Renal pelvis (tissue), 1 donor: ENCODE measurements at regions not wholly inside any gene's neighbourhood (a gene's known extent, or its start where the extent isn't known, plus 50 kb on each side); places are given as distances from the start of the nearest gene placed in this dataset.
"Not testable (repeated sequence)": the region's sequence is repeated elsewhere in the genome, so short reads cannot be mapped to it uniquely, and the experiment has no call there.

Experiments used
- DNase-seq: peaks from one replicate; pipeline ENCODE4 v3.0.0-alpha.2; 2013

DNA sequence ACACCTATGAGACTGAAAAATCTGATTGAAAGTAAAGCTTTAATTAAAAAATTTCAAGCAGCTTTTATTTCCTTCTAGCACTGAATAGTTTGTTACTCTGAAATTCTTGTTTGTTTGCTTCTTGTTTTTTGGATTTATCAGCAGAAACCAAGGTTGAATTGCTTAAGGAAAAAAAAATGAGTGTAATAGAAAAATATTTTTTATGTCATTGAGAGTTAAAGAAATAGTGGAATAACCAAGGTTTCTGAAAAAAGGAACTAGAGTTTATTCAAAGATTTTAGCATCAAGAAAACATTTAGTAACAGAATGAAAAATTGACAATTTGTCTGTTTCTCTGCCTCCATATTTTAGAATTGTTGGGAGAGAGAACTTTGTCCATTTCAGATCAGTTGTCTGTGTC, 1852.2 kb downstream of the PCDH7 start:
- no peak for DNase-seq

DNA sequence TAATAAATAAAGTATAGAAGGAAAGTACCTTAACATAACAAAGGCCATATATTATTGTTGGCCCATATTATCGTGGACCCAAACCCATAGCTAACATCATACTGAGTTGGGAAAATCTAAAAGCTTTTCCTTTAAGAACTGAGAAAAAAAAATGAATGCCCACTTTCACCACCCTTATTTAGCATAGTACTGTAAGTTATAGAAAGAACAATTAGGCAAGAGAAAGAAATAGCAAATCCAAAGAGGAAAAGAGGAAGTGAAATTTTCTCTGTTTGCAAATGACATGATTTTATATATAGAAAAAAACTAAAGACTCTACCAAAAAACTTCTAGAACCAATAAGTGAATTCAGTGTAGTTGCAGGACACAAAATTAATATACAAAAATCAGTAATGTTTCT, 1854.6 kb downstream of the PCDH7 start:
- DNase-seq = no peak

GRCh38 chr4:32589097-32589496, 1868.9 kb downstream of the PCDH7 start:
- no peak for DNase-seq

DNA sequence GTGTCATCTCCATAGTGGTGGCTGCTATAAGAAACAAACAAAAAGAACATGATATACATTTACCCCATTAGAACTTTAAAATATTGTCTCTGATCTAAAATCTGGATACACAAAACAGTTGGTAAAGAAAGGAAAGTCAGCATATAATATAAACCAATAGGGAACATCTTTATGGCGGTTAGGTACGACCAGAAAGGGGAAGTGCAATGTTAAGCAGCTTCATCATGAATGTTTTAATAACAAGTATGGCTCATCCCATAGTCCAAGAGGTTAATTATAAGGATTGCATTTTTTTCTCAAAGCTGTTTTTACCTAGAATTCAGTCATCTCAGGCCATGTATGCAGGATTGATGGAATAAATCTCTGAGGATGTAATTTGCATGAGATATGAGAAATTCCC, 1869.7 kb downstream of the PCDH7 start:
- no peak for DNase-seq

- no peak for DNase-seq
Observed at GRCh38 chr4:32597354-32597753, 1877.2 kb downstream of the PCDH7 start.

DNA sequence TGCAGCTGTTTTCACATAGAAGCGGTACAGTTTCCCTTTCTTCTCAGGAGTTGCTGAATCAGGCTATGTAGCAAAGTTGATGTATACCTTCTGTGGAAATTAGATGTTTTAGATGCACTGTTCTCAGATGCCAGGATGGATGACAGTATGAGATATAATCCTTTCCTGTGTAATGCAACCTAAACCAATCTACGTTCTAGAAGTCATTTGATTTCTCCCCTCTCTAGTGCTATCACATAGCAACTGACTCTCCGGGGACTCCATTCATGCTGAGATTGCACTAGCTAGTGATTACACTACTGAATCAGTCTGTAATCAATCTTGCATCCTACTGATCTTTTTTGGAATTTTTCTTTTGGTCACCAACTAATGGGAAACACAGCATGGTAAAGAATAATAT, 1881.7 kb downstream of the PCDH7 start:
- DNase-seq = no peak

DNA sequence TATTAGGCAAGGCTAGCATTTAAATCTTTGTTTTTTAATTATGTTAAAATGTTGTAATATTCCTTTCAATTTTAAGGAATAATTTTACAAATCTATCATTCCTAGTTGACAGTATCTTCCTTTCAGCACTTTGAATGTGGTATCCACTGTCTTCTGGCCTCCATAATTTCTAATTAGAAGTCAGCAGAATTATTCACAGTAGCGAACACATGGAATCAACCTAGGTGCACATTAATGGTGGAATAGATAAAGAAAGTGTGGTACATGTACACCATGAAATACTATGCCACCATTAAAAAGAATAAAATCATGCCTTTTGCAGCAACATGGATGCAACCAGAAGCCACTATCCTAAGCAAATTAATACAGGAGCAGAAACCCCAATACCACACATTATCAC, 1887.8 kb downstream of the PCDH7 start:
- DNase-seq = no peak

GRCh38 chr4:32624943-32625603, 1904.9 kb downstream of the PCDH7 start:
- DNase-seq = no peak

GRCh38 chr4:32625687-32626337, 1905.6 kb downstream of the PCDH7 start:
- DNase-seq = no peak

DNA sequence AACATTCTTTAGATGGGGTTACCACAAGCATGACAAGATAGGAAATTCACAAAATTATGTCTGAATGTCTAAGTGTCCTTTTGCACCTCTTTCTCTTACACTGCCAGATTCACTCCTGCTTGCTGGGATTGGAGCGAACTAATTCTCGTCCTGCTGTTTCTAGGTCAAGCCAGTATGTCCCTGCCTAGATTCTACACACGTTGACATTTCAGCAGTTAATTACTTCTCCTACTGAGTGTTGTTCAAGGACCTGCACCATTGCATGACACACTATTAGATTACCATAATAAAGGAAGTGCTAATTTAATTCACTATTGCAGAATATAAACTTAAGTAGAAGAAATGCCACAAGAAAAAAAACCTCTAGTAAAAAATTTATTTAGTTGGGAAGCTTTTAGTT, 1911.7 kb downstream of the PCDH7 start:
- DNase-seq = no peak

DNA sequence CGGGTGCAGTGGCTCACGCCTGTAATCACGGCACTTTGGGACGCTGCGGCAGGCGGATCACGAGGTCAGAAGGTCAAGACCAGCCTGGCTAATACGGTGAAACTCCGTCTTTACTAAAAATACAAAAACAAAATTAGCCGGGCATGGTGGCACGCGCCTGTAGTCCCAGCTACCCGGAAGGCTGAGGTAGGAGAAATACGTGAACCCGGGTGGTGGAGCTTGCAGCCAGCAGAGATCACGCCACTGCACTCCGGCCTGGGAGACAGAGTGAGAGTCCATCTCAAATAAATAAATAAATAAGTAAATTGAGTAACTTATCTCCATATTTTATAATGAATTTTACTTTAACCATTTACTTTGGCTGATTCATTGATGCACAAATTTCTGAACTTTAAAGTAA, 1913.3 kb downstream of the PCDH7 start:
- no peak for DNase-seq

DNA sequence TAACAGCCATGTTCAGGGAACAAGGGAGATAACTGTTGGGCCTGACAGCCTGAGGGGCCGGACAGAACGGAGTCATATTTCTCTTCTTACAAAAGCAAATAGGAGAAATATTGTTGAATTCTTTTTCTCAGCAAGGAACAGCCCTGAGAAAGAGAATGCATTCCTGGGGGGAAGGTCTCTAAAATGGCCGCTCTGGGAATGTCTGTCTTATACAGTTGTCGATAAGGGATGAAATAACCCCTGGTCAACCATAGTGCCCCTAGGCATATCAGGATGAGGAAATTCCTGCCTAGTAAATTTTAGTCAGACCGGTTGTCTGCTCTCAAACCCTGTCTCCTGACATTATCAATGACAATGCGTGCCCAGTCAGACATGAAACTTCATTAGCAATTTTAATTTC, 1925.5 kb downstream of the PCDH7 start:
- DNase-seq = no peak

DNA sequence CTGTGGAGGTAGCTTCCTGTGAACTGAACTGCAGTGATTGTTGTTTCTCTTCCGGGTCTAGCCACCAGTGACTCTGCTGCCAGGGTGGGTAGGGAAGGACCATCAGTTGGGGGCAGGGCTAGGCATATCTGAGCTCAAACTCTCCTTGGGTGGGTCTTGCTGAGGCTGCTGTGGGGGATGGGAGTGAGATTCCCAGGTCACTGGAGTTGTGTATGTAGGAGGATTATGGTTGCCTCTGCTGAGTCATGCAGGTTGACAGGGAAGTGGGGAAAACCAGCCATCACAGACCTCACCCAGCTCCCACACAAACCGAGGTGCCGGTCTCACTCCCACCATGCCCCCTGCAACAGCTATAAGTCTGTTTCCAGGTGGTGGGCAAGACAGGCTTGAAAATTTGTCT, 1937.8 kb downstream of the PCDH7 start:
- no peak for DNase-seq

GRCh38 chr4:32661229-32661628, 1941.1 kb downstream of the PCDH7 start:
- DNase-seq = no peak

DNA sequence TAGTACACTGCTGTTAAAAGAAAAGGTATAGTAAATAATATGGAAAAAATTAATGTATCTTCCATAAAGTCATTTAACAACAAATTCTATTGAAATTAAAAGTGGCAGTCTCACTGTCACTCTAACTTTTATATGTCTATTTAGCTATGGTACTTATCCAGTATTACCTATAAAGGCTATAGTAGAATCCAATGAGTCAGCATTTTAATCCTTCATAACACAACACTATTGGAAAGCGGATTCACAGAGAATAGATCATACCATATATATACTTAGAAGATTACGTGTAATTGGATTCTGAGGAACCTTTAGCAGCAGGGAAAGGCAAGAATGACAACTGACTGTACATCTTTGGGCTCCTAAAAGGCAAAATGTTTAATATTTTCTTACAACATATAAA, 1942.6 kb downstream of the PCDH7 start:
- DNase-seq = no peak

DNA sequence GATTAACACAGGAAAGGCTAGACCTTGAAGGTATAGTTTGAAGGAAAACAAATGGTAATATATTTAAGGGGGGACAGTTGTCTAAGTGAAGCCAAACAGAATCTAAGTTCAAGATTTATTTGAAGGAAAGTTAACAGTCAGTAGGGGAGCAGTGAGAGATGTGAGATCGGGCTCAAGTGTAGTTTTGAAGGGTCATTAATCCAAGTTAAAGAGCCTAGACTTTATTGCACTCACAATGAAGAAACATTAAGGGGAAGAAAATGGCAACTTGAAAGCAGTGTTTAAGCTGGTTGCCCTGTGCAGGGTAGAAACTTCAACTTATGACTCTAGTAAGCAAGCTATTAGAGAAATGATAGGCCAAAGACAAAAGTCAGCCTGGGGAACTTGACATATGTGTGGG, 1952.2 kb downstream of the PCDH7 start:
- peak; percentile 20 for DNase-seq

- no peak for DNase-seq
Observed at GRCh38 chr4:32680946-32681345, 1960.8 kb downstream of the PCDH7 start.

- DNase-seq = no peak
Observed at GRCh38 chr4:32684160-32684559, 1964.0 kb downstream of the PCDH7 start.

DNA sequence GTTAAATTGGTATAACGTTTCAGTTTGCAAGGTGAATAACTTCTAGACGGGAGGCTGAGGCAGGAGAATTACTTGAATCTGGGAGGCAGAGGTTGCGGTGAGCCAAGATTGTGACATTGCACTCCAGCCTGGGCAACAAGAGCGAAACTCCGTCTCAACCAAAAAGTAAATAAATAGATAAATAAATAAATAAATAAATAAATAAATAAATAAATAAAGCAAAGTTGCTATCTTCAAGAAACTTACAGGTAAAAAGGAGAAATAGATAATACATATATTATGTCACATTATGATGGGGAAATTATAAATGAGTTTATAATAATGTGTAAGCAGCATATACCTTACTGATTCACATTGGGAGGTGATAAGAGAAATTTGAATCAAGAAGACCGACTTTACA, 1966.0 kb downstream of the PCDH7 start:
- DNase-seq = no peak

- DNase-seq = no peak
Observed at GRCh38 chr4:32689518-32689917, 1969.3 kb downstream of the PCDH7 start.

DNA sequence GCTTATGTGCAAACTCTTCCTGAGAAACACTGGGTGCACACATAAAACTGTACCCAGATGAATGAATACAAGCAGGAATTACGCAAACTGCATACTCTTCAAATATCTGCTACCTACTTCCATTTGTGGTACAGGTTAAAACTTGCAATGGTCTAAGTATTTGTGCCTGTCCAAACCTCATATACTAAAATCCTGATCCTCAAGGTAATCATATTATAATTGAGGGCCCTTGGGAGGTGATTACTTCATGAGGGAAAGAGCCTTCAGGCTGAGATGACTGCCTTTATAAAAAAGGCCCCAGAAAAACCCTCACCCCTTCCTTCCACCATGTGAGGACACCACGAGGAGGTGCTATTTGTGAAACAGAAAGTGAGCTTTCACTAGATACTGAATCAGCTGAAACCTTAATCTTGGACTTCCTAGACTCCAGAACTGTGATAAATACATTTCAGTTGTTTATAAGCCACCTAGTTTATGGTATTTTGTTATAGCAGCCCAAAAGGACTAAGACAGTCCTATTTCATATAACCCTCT, 1977.2 kb downstream of the PCDH7 start:
- no peak for DNase-seq

DNA sequence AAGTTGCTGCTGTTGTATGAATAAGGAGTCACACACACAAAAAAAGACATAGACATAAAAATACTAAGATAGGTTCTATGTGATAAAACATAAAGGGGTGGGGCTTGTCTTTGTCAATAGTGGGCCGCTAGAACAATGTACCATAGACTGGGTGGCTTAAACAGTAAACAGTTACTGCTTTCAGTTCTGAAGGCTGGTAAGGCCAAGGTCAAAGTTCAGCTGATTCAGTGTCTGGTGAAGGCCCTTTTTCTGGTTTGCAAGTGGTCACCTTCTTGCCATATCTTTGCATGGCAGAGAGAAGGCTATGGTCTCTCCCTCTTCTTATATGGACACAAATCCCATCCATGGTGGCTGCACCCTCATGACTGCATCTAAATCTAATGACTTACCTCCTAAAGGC, 1980.7 kb downstream of the PCDH7 start:
- no peak for DNase-seq

- no peak for DNase-seq
Observed at GRCh38 chr4:32706893-32707292, 1986.7 kb downstream of the PCDH7 start.

DNA sequence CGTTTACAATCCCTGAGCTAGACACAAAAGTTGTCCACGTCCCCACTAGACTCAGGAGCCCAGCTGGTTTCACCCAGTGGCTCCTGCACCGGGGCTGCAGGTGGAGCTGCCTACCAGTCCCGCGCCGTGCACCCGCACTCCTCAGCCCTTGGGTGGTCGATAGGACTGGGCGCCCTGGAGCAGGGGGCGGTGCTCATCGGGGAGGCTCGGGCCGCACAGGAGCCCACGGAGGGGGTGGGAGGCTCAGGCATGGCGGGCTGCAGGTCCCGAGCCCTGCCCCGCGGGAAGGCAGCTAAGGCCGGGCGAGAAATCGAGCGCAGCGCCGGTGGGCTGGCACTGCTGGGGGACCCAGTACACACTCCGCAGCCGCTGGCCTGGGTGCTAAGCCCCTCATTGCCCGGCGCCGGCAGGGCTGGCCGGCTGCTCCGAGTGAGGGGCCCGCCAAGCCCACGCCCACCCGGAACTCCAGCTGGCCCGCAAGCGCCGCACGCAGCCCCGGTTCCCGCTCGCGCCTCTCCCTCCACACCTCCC, 1996.0 kb downstream of the PCDH7 start:
- not testable (repeated sequence) for DNase-seq
